NCI-H1436 (cell line): ENCODE measurements at regions not wholly inside any gene's neighbourhood (a gene's known extent, or its start where the extent isn't known, plus 50 kb on each side); places are given as distances from the start of the nearest gene placed in this dataset.
"Not testable (repeated sequence)": the region's sequence is repeated elsewhere in the genome, so short reads cannot be mapped to it uniquely, and the experiment has no call there.

Experiments used
- DNase-seq: peaks from one replicate; lab custom pipeline; 2025; lab: John Stamatoyannopoulos, UW

DNA sequence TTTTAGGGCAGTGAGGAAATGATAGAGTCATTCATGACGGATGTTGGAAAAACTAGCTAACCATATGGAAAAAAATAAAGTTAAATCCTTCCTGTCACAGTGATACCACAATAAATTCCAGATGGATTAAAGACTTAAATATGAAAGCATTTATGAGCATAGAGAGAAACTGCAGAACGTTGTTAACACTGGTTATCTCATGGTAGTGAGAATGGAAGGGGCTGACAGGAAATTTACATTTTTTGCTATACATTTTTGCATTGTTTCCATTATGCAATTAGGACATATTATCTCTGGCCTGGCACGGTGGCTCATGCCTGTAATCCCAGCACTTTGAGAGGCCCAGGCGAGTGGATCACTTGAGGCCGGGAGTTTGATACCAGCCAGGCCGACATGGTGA is 130.5 kb upstream of the VOPP1 start:
- DNase-seq, result not testable (repeated sequence)

DNA sequence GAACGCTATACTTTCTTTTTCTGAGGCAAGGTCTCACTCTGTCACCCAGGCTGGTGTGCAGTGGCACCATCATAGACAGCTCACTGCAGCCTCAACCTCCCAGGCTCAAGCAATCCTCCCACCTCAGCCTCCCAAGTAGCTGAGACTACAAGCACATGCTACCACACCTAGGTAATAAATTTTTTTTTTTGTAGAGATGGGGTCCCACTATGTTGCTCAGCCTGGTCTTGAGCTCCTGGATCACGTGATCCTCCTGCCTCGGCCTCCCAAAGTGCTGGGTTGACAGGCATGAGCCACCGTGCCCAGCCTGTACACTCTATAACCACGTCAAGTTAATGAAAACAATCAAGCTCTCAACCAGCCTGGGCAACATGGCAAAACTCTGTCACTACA is 127.1 kb upstream of the VOPP1 start:
- DNase-seq, result not testable (repeated sequence)

GRCh38 chr7:55698607-55699449 is 126.5 kb upstream of the VOPP1 start:
- DNase-seq, result not testable (repeated sequence)

GRCh38 chr7:55695893-55696701 is 123.8 kb upstream of the VOPP1 start:
- not testable (repeated sequence) for DNase-seq

GRCh38 chr7:55694484-55694883 is 122.2 kb upstream of the VOPP1 start:
- not testable (repeated sequence) for DNase-seq

- DNase-seq, result not testable (repeated sequence)
Measured at GRCh38 chr7:55688684-55689681, 116.7 kb upstream of the VOPP1 start.

DNA sequence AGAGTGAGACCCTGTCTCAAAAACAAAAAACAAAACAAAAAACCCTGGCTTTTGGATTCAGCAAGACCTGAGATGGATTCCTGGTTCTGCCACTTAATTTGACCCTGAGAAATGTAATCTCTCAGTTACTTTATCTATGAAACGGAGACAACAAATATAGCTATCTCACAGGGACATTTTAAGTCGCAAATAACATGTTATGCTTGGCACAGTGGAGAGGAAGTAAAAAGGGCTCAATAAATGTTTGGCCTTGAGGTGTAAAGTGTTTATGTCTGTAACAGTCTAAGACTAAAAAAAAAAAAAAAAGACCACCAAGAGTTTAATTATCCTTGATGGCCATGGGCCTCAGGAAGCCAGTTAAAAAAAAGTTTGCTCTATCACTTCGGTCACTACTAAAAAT is 116.0 kb upstream of the VOPP1 start:
- not testable (repeated sequence) for DNase-seq

DNA sequence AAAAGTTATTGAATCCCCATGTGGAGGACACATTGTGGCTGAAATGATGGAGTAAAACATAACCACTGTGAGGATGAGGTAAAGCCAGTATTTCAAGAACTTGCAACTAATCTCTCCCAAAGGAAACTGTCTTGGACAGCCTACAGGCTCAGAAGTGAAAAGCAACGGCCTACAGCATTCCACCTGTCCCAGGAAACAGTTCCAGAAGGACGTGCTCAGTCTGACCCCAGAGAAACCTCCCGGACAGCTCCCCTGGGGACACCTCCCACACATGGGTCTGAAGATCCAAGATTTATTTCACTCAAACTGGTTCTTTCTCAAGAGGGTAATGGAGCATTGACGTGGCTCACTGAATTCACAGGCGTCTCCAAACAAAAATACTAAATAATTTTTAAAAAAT is 115.0 kb upstream of the VOPP1 start:
- not testable (repeated sequence) for DNase-seq

DNA sequence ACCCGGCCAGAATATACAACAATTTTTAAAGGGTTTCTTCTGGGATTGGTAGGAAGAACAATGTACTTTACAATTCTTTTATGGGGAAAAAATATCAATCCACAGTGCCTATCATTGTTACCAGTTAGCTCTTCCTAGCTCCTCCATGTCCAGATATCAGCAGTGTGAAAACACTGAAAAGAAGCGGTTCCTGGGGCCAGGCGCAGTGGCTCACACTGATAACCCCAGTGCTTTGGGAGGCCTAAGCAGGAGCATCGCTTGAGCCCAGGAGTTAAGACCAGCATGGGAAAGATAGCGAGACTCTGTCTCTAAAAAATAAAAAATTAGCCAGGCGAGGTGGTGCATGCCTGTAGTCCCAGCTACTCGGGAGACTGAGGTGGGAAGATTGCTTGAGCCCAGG is 114.5 kb upstream of the VOPP1 start:
- not testable (repeated sequence) for DNase-seq

GRCh38 chr7:55683501-55683900 is 111.2 kb upstream of the VOPP1 start:
- DNase-seq, result not testable (repeated sequence)

DNA sequence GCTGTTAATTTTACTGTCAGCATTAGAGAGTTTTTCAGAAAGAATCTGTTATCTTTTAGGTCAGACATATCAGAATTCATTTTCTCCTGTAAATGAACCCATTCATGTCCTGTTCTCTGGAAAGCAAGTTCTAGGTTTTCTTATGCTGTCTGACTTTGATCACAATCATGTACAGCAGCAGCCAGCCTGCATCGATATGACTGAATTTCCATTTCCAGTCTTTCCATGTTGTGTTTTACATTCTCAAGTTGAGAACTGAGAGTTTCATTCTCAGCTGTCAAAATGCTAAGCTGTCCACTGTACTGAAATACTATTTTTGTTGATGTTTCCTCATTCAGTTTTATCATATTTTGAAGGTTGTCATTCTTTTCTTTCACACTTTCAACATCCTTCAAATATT is 103.3 kb upstream of the VOPP1 start:
- DNase-seq, result not testable (repeated sequence)

DNA sequence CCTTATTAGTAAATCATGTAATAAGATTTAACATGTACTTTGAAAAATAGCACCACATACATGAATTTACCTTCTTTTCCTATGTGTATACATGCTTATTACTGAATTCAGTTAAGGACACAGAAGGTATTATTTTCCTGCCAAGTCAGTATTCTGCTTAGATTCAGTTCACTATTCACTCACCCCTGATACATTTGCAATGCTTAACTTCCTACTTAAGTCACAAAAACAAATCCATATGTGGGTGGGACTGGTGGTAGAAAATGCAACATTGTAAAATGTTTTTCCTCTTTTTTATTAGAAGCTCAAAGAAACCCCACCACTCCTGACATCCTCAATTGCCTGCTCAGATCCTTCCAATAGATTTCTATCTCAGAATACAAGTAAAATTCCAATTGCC is 101.2 kb upstream of the VOPP1 start:
- DNase-seq, result not testable (repeated sequence)

DNA sequence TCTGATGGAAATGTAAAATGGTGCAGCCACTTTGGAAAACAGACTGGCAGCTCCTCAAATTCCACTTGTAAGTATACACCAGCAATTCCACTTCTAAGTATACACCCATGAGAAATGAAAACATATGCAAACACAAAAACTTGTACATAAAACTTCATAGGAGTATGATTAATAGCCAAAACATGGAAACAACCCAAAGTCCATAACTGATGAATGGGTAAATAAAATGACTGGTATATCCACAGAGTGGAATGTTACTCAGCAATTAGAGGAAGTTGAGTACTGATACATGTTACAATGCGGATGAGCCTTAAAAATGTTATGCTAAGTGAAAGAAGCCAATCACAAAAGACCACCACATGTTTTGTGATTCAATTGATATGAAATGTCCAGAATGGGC is 99.8 kb upstream of the VOPP1 start:
- DNase-seq, result not testable (repeated sequence)

GRCh38 chr7:55657654-55658053 is 85.4 kb upstream of the VOPP1 start:
- DNase-seq, result no peak

- DNase-seq, result no peak
Measured at GRCh38 chr7:55651057-55651456, 78.8 kb upstream of the VOPP1 start.

- DNase-seq, result no peak
Measured at GRCh38 chr7:55649238-55649637, 76.9 kb upstream of the VOPP1 start.

- DNase-seq, result no peak
Measured at GRCh38 chr7:55644567-55644966, 72.3 kb upstream of the VOPP1 start.

DNA sequence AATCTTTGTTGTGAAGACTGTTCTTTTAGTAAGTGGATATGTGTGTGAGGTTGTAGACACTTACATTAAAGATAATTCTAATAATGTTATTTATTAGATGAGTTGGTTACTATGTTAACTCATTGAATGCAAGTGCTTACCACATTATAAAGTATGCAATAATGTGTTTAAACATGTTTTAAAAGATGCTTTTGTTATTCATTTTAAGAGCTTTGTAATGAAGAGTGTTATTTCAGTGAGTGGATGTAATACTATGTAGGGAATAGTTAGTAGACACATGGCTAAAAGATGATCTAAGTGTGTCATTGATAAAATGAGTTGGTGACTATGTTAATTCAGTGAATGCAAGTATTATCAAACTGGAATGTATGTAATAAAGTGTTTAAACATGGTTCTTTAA is 70.0 kb upstream of the VOPP1 start:
- DNase-seq, result no peak

DNA sequence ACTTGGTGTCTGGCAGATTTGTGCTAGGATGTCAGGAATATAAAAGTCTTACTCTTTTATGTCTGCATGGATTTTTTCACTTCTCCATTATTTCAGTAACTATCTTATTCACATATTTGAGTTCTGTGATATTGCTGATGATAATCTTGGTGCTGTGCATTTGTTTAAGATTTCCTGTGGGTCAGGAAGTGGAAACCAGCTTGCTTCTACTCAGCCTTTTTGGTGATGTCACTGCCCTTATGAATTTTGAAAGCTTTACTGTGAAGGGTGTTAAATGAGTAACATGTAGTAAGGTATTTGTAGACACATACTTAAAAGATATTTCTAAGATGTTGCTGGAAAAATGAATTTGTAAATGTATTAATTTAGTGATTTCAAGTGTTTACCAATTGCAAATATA is 69.5 kb upstream of the VOPP1 start:
- no peak for DNase-seq

DNA sequence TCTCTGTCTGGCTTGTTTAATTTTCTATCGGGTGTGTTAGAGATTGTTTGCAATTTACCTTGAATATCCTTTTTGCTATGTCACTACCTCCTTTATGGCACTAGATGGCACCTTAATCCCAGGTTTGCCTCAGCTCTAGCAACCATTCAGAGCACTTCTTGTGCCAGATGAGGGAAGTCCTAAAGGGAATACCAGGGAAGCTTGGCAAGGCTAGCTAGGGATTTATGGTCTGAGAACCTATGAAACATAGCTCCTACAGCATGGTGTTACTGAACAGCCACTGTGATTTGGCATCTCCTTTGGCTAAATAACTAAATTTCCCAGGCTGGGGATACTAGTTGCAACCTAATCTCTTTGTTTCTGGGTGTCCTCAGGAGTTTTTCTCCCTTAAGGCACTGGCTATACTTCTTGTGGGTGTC is 69.0 kb upstream of the VOPP1 start:
- DNase-seq, result peak; percentile 71

DNA sequence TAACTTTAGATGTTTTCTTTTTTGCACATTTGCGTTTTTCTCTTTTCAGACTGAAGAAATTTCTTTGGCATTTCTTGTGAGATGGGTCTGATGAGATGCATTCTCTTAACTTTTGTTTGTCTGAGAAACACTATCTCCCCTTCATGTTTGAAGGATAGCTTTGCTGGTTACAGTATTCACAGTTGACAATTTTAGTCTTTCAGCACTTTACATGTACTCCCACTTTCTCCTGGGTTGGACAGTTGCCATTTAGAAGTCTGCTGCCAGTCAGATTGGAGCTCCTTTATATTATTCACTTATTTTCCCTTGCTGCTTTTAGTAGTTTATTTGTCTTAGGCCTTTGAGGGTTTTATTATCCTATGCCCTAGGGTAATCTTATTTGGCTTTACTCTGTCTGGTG is 67.3 kb upstream of the VOPP1 start:
- DNase-seq, result no peak
